ENCODE measurements at regions not wholly inside any gene's neighbourhood (a gene's known extent, or its start where the extent isn't known, plus 50 kb on each side); places are given as distances from the start of the nearest gene placed in this dataset.

GRCh38 chr13:40471911-40472310, 194.5 kb downstream of the FOXO1 start:
- no peak for TF ChIP-seq GATA2 (IDR thresholded peaks at IDR 0.05; ENCODE audit: low read depth, low read length)
- no peak for TF ChIP-seq GATA3 (IDR thresholded peaks at IDR 0.05; ENCODE audit: low read depth, low read length)

Data from SH-SY5Y (cell line).